Keratinocyte (primary cell): ENCODE measurements at regions not wholly inside any gene's neighbourhood (a gene's known extent, or its start where the extent isn't known, plus 50 kb on each side); places are given as distances from the start of the nearest gene placed in this dataset.

ENCODE experiments used
- DNase-seq: peaks from one replicate; pipeline ENCODE4 v3.0.0-alpha.2; 2011; ENCODE audit warnings: low read depth, missing footprints, low spot score
- FAIRE-seq: peaks from 2 replicates; lab custom pipeline; 2011; peaks lifted over from hg19 to GRCh38; lab: Jason Lieb, UNC
- H2AFZ ChIP-seq: 2 replicates; pipeline ENCODE4 v1.6.0; 2012; ENCODE audit warnings: low read length, control low read depth, inconsistent platforms; ENCODE audit not compliant: control insufficient read depth
- H3K27ac ChIP-seq: 2 replicates; pipeline ENCODE4 v1.5.1; 2011; ENCODE audit warnings: low read length; ENCODE audit not compliant: control insufficient read depth, insufficient read depth
- H3K27me3 ChIP-seq: 3 replicates; pipeline ENCODE4 v1.6.0; 2011; ENCODE audit warnings: low read length; ENCODE audit not compliant: control insufficient read depth, insufficient read depth; ENCODE audit errors: extremely low read depth
- H3K36me3 ChIP-seq, 2 experiments: 2 replicates in 1 of 2; 3 replicates in 1 of 2; pipeline ENCODE4 v1.5.1; 2011; ENCODE audit warnings: low read length in 2 of 2, mild to moderate bottlenecking in 1 of 2; ENCODE audit not compliant: control insufficient read depth in 2 of 2, insufficient read depth in 2 of 2; ENCODE audit errors: extremely low read depth in 1 of 2
- H3K4me1 ChIP-seq: 3 replicates; pipeline ENCODE4 v1.5.1; 2011; ENCODE audit warnings: low read length; ENCODE audit not compliant: control insufficient read depth, insufficient read depth; ENCODE audit errors: extremely low read depth
- H3K4me2 ChIP-seq: 3 replicates; pipeline ENCODE4 v1.6.0; 2011; ENCODE audit warnings: low read depth, low read length; ENCODE audit not compliant: control insufficient read depth, insufficient read depth; ENCODE audit errors: extremely low read depth
- H3K4me3 ChIP-seq, 3 experiments: fragments of 200-600 bp in 1 of 3; sonication (generic) in 1 of 3; 2 replicates in 2 of 3; 3 replicates in 1 of 3; pipeline ENCODE4 v1.5.1; 2011 to 2016; ENCODE audit warnings: low read length in 3 of 3, mild to moderate bottlenecking in 3 of 3, control low read depth in 2 of 3, inconsistent platforms in 1 of 3, low read depth in 1 of 3, mixed read lengths in 1 of 3, mixed run types in 1 of 3, moderate library complexity in 1 of 3; ENCODE audit not compliant: control insufficient read depth in 2 of 3, insufficient read depth in 2 of 3; ENCODE audit errors: extremely low read depth in 1 of 3
- H3K79me2 ChIP-seq: 2 replicates; pipeline ENCODE4 v1.6.0; 2012; ENCODE audit warnings: low read length; ENCODE audit not compliant: control insufficient read depth, insufficient read depth
- H3K9ac ChIP-seq: 3 replicates; pipeline ENCODE4 v1.6.0; 2011; ENCODE audit warnings: low read length; ENCODE audit not compliant: control insufficient read depth, insufficient read depth; ENCODE audit errors: extremely low read depth
- H3K9me1 ChIP-seq: 3 replicates; pipeline ENCODE4 v1.6.0; 2011; ENCODE audit warnings: low read length; ENCODE audit not compliant: control insufficient read depth, insufficient read depth; ENCODE audit errors: extremely low read depth
- H3K9me3 ChIP-seq: 2 replicates; pipeline ENCODE4 v1.5.1; 2012; ENCODE audit warnings: low read depth, low read length; ENCODE audit not compliant: control insufficient read depth
- H4K20me1 ChIP-seq: 3 replicates; pipeline ENCODE4 v1.6.0; 2011; ENCODE audit warnings: low read length; ENCODE audit not compliant: control insufficient read depth, insufficient read depth; ENCODE audit errors: extremely low read depth
- CTCF ChIP-seq, 3 experiments: IDR thresholded peaks in 1 of 3; conservative IDR thresholded peaks in 1 of 3; optimal IDR thresholded peaks in 1 of 3; 2 replicates in 2 of 3; 3 replicates in 1 of 3; pipeline versions ENCODE3 to v1.5.1; 2011; ENCODE audit warnings: low read length in 3 of 3, mild to moderate bottlenecking in 3 of 3, moderate library complexity in 2 of 3, control low read depth in 1 of 3, inconsistent platforms in 1 of 3; ENCODE audit not compliant: insufficient read depth in 2 of 3; ENCODE audit errors: extremely low read depth in 1 of 3
- EZH2 ChIP-seq: IDR thresholded peaks from one replicate; pipeline ENCODE4 v1.6.1; 2012; ENCODE audit warnings: inconsistent platforms, mild to moderate bottlenecking, low read length, moderate library complexity
- dilution Hi-C: fragments of 300-500 bp; cut with MboI; formaldehyde crosslinking; loops from one replicate; pipeline ENCODE4 v1.7.0; 2020; ENCODE audit warnings: low sequenced_read_pairs; ENCODE audit not compliant: extremely low pct_ligation_motif_present

- Histone ChIP-seq H3K36me3 (no peaks in the 10 kb centered on the region), H3K9me3 (no peaks in the 10 kb centered on the region), H3K9me1 (no peaks in the 10 kb centered on the region), H4K20me1 (no peaks in the 10 kb centered on the region), H3K4me3 (no peak overlapping the region), H3K27ac (no peak overlapping the region), H3K79me2 (no peaks in the 10 kb centered on the region), H2AFZ (no peak overlapping the region), H3K9ac (no peak overlapping the region), H3K4me2 (no peak overlapping the region), H3K4me1 (no peaks in the 10 kb centered on the region), H3K27me3 (no peaks in the 10 kb centered on the region)
- no peak for DNase-seq
- TF ChIP-seq EZH2: no peak
- no peak for TF ChIP-seq CTCF (optimal IDR thresholded peaks at IDR 0.05 in 1 of 3, IDR thresholded peaks at IDR 0.05 in 1 of 3, conservative IDR thresholded peaks at IDR 0.05 in 1 of 3; ENCODE audit: extremely low read depth in 1 of 3, insufficient read depth in 2 of 3, low read length in 3 of 3)
- dilution Hi-C loops: no loop called here
- FAIRE-seq: no peak
Observed at GRCh38 chr14:31957565-31957964, 119.5 kb upstream of the ARHGAP5 start.

DNA sequence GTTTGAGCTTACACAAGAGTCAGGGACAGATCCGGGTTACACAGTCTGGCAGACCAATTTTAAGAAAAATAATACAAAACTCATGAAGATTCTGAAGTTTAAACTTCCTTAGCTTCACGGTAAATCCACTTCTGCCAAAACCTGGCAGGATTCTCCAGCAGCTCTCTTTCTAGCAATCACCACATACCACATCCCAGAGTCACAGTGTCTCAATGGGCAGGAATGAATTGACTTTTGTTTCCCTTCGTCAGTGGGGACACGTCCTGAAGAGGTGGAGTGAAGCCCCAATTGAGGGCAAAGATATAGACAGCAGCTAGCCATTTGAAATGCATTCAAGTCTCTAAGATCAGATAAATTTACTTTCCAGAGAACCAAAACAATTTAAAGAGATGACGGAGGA lies 117.1 kb upstream of the ARHGAP5 start:
- FAIRE-seq (no peak), DNase-seq (no peak)
- no peak overlapping the region for H3K9ac ChIP-seq
- no peak overlapping the region for H3K4me3 ChIP-seq
- H3K27ac ChIP-seq: no peak overlapping the region
- H3K9me1 ChIP-seq: no peaks in the 10 kb centered on the region
- H3K4me1 ChIP-seq: no peaks in the 10 kb centered on the region
- no peak overlapping the region for H3K4me2 ChIP-seq
- H3K27me3 ChIP-seq: no peaks in the 10 kb centered on the region
- dilution Hi-C loops: no loop called here
- H4K20me1 ChIP-seq: no peaks in the 10 kb centered on the region
- H3K36me3 ChIP-seq: no peaks in the 10 kb centered on the region
- H3K79me2 ChIP-seq: no peaks in the 10 kb centered on the region
- no peak overlapping the region for H2AFZ ChIP-seq
- H3K9me3 ChIP-seq: no peaks in the 10 kb centered on the region
- no peak for TF ChIP-seq EZH2
- no peak for TF ChIP-seq CTCF (optimal IDR thresholded peaks at IDR 0.05 in 1 of 3, IDR thresholded peaks at IDR 0.05 in 1 of 3, conservative IDR thresholded peaks at IDR 0.05 in 1 of 3; ENCODE audit: extremely low read depth in 1 of 3, insufficient read depth in 2 of 3, low read length in 3 of 3)
